GDM1 (cell line): ENCODE measurements at regions not wholly inside any gene's neighbourhood (a gene's known extent, or its start where the extent isn't known, plus 50 kb on each side); places are given as distances from the start of the nearest gene placed in this dataset.
"Not testable (repeated sequence)": the region's sequence is repeated elsewhere in the genome, so short reads cannot be mapped to it uniquely, and the experiment has no call there.

Experiments
- DNase-seq: peaks from one replicate; lab custom pipeline; 2025; lab: John Stamatoyannopoulos, UW

GRCh38 chr6:14754751-14755513 lies 490.9 kb upstream of the JARID2 start:
- no peak for DNase-seq

- no peak for DNase-seq
Observed at GRCh38 chr6:14756340-14756739, 489.5 kb upstream of the JARID2 start.

DNA sequence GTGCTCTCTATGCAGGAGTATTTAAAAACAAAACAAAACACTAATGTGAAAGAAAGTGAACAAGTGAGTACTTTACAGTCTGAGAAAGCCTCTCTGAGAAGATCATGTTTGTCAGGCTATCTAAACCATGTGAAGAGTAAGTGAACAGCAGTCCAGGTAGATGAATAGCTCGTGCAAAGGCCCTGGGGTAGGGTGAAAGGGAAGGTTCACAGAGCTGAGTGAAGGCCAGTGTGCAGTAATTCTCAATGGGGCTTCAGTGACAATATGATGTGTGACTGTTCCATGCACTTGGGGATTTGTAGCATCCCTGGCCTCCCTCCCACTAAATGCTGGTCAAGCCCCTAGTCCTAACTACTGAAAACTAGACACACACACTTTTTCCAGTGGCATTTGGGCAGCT lies 488.9 kb upstream of the JARID2 start:
- DNase-seq, result no peak

DNA sequence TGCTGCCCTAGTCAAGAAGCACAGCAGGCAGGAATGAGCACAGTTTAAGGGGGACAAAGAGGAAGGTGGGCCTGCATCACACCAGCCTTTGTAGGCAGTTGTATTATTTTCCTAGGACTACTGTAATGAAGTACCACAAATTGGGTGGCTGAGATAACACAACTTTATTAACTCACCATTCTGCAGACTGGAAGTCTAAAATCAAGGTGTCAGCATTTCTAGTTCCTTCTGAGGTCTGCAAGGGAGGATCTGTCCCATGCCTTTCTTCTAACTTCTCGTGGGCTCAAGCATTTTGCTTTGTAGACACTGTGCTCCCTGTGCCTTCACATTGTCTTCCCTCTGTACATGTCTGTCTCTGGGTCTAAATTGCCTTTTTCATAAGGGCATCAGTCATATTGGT lies 488.5 kb upstream of the JARID2 start:
- no peak for DNase-seq

GRCh38 chr6:14758421-14759081 lies 487.3 kb upstream of the JARID2 start:
- DNase-seq, result no peak

DNA sequence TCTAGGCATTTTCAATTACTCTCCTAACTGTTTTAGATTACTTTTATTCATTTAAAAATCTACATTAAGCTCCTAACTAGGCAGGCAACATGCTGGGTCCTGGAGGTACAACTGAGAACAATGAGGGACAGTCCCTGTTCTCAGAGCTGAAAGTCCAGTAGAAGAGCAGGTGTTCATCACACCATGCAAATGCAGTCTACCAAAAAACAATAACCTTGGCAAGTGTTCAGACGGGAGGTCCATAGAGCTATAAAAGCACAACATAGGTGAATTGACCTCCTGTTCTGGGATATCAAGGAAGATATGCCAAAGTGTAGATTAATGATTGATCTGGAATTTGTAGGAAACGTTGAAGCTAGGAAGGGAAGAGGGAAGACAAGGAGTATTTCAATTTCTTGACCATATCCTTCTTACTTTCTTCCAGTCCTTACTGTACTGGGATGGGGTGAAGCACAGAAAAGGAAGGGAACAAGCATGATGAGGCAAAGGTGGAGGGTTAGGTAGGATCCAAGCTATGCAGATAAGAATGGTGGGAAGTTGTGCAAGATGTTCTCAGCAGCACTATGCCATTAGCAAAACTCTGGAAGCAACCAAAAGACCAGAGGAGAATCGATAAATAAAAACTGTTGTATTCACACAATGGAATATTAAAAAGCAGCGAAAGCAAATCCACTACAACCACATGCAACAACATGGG lies 485.7 kb upstream of the JARID2 start:
- DNase-seq, result no peak

- no peak for DNase-seq
Observed at GRCh38 chr6:14762077-14762476, 483.8 kb upstream of the JARID2 start.

- DNase-seq, result no peak
Observed at GRCh38 chr6:14763139-14763538, 482.7 kb upstream of the JARID2 start.

DNA sequence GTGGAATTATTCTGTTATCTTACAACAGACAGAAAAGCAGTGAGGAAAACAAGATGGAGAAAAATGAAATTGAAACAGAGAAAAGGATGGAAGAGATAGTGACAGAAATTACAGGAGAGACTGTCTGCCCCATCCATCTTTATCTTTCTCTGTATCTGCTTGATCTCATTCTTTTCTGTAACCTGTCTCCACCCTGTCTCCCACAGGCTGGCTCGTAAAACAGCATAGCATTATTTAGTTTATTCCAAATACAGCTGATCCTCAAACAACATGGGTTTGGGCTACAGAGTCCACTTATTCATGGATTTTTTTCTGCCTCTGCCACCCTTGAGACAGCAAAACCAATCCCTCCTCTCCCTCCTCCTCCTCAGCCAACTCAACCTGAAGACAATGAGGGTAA lies 482.3 kb upstream of the JARID2 start:
- no peak for DNase-seq

- DNase-seq, result no peak
Observed at GRCh38 chr6:14765106-14765505, 480.8 kb upstream of the JARID2 start.

- DNase-seq, result no peak
Observed at GRCh38 chr6:14765721-14766390, 480.0 kb upstream of the JARID2 start.

- no peak for DNase-seq
Observed at GRCh38 chr6:14766391-14766994, 479.4 kb upstream of the JARID2 start.

DNA sequence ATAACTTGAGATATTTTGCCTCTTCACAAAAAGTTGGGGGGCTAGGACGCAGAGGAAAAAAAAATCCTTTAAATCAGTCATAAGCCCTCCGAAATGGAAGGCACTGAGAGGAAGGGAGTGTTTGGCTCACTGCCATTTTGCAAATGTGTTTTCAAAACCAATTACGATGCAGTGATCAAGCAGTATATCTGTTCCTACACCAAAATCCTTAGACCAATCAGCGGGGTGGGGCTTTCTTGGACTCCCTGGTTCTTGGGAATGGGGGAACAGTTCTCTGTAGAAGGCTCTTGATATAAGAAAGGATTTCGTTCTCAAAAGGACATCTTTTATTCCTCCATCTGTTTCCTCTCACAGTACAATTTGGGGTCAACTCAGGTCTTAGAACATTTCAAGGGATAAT lies 478.6 kb upstream of the JARID2 start:
- no peak for DNase-seq

DNA sequence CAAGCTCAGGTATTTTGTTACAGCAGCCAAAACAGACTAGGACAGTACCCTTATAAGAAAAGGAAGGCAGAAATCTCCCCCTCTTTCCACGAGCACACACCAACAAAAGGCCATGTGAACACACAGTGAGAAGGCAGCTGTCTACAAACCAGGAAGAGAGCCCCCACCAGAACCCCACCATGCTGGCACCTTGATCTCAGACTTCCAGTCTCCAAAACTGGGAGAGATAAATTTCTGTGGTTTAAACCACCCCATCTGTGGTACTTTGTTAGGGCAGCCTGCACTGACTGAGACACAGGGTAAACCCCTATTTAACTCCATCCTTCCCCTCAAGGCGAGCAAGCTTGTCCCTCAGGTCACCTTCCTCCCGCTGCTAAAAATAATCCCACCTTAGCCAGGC lies 475.8 kb upstream of the JARID2 start:
- DNase-seq, result no peak

- DNase-seq, result no peak
Observed at GRCh38 chr6:14770572-14770971, 475.3 kb upstream of the JARID2 start.

DNA sequence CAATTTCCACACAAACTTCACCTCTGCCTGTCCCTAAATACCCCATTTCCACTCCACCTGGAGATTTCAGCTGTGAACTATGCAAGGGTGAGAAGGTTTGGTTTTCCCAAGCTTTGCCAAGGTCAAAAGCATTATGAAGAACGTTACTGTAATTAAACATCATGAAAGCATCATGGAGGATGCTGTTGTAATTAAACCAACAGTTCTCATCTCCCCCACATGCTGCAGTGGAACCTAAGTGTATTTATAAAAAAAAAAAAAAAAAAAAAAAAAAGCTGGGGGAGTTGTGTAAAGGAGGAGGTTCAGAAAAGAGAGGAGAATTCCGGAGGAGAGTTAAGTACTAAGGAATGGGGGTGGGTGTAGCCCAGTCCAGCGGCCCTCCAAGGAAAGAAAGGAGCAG lies 474.9 kb upstream of the JARID2 start:
- DNase-seq, result no peak

GRCh38 chr6:14772188-14772587 lies 473.7 kb upstream of the JARID2 start:
- no peak for DNase-seq

GRCh38 chr6:14775528-14775927 lies 470.3 kb upstream of the JARID2 start:
- no peak for DNase-seq

DNA sequence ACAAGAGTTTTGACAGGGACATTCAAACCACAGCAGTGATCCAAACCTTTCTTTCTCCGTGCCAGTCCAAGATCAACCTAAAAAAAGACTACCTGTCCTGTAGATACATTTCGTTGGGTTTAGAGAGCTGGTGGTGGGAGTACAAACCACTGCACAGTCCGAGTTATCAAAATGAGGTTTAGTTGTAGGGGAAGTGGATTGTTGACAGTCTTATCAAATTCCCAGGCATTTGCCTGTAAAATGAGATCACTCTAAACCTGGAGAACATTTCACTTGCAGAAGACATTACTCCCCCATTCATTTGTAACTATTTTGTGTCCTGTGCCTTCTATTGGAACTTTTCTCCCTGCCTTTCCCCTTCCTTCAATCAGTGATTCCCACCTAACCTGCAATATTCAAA lies 469.6 kb upstream of the JARID2 start:
- no peak for DNase-seq

DNA sequence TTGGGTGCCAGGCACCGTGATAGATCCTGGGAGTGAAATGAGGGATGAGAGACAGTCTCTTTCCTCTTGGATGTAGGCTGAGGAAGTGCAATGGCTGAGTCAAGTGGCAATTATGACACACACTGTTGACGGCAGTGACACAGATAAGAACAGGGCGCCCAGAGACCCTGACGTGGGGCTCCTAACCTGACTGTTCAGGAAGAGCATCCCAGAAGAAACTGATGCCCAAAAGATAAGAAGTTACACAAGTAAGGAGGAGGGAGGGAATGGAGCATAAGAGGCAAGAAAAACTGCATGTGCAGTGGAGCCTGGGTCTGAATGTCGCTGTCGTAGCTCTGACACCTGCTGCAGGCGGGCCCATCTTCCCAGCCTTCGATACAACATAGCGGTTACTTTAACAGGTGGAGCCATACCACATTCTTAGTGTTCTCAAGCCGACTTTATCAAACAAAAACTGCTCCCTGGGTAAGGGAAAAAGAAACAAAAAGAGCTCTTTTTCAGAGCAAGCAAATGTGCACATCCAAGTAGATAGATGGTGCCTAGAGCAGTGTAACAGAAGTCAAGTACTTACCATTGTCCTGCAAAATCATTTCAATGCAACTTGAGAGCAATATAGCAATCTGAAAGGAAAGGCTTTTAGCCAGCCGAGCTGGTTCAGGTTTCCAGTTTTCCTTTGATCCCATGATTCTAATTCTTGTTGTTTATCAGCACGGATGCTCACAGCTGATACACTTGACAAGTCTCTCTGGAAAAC lies 463.9 kb upstream of the JARID2 start:
- no peak for DNase-seq

GRCh38 chr6:14782921-14783464 lies 462.9 kb upstream of the JARID2 start:
- not testable (repeated sequence) for DNase-seq
